COLO668 (cell line): ENCODE measurements at regions not wholly inside any gene's neighbourhood (a gene's known extent, or its start where the extent isn't known, plus 50 kb on each side); places are given as distances from the start of the nearest gene placed in this dataset.
A peak's percentile ranks its signal among the peaks of the same experiment; 100 is the strongest.

Experiments
- DNase-seq: peaks from one replicate; lab custom pipeline; 2025; ENCODE audit not compliant: unreplicated experiment; lab: John Stamatoyannopoulos, UW

- no peak for DNase-seq
Measured at GRCh38 chr14:100399052-100399849, 76.1 kb downstream of the SLC25A47 start.

GRCh38 chr14:100400115-100400514 is 77.0 kb downstream of the SLC25A47 start:
- no peak for DNase-seq

- DNase-seq = no peak
Measured at GRCh38 chr14:100401031-100401692, 78.0 kb downstream of the SLC25A47 start.

- no peak for DNase-seq
Measured at GRCh38 chr14:100401792-100402191, 78.7 kb downstream of the SLC25A47 start.

- DNase-seq = no peak
Measured at GRCh38 chr14:100402631-100403030, 79.5 kb downstream of the SLC25A47 start.

- DNase-seq = no peak
Measured at GRCh38 chr14:100403105-100403504, 80.0 kb downstream of the SLC25A47 start.

- DNase-seq = no peak
Measured at GRCh38 chr14:100403802-100404365, 80.7 kb downstream of the SLC25A47 start.

GRCh38 chr14:100404419-100404818 is 81.3 kb downstream of the SLC25A47 start:
- DNase-seq = no peak

- peak; percentile 51 for DNase-seq
Measured at GRCh38 chr14:100405760-100406455, 82.8 kb downstream of the SLC25A47 start.

GRCh38 chr14:100406505-100407131 is 83.5 kb downstream of the SLC25A47 start:
- no peak for DNase-seq

- no peak for DNase-seq
Measured at GRCh38 chr14:100407376-100408102, 84.4 kb downstream of the SLC25A47 start.

GRCh38 chr14:100408350-100409002 is 85.3 kb downstream of the SLC25A47 start:
- no peak for DNase-seq

- DNase-seq = no peak
Measured at GRCh38 chr14:100409003-100409360, 85.8 kb downstream of the SLC25A47 start.

- DNase-seq = no peak
Measured at GRCh38 chr14:100409651-100410050, 86.5 kb downstream of the SLC25A47 start.

GRCh38 chr14:100410056-100410565 is 87.0 kb downstream of the SLC25A47 start:
- DNase-seq = no peak

- no peak for DNase-seq
Measured at GRCh38 chr14:100413699-100414098, 90.6 kb downstream of the SLC25A47 start.

- no peak for DNase-seq
Measured at GRCh38 chr14:100415226-100415625, 92.1 kb downstream of the SLC25A47 start.

- no peak for DNase-seq
Measured at GRCh38 chr14:100416081-100416680, 93.0 kb downstream of the SLC25A47 start.
